ENCODE measurements at regions not wholly inside any gene's neighbourhood (a gene's known extent, or its start where the extent isn't known, plus 50 kb on each side); places are given as distances from the start of the nearest gene placed in this dataset.

DNA sequence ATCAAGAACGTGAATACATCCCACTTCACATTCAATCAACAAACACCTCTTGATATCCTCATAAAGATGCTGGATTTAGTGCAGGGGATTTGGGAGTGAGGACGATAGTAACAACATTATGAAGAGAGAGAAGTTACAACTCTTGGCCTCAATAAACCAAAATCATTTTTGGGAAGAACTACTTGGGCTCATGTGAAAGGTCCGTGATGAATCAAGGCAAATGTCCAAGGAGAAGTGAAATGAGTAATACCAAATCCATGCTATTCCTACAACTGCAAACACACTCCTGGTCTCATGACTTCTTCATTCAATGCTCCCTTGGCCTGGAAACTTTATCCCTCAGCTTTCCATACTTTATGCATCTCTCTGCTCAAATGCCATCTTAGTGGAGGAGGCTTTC lies 162.0 kb upstream of the LMNTD1 start:
- no peak for DNase-seq

- no peak for DNase-seq
Measured at GRCh38 chr12:25716842-25717241, 163.8 kb upstream of the LMNTD1 start.

- DNase-seq, result no peak
Measured at GRCh38 chr12:25717552-25717951, 164.5 kb upstream of the LMNTD1 start.

DNA sequence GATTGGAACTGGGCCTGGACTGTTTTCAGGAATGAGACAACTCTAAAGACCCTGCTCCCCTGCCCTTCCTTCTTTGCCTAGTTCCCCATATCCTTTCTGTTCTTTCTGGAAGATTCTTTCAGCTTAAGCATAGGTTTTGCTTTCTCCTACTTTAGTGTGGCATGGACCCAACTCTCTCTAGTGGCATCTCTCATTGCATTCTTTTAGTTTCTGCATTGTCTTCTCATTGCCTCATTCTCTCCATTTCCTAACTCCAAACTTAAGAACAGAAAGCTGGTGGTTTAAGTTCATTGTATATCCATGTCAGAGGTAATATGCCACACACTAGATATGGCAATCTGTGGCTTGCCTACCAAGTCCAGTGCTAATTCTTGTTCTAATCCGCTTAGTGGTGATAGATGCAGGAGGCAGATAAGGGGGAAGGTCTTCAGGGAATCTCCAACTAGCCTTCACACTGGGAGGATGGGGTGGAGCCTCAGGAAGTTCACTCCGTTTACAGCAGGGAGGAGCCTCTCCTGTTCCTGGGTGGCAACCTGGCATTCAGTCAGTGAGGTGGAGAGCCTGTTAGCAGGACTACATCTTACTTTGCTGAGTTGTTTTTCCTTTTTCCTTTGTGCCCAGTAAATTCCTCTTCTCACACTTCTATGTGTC lies 165.1 kb upstream of the LMNTD1 start:
- no peak for DNase-seq

- no peak for DNase-seq
Measured at GRCh38 chr12:25719505-25719904, 166.4 kb upstream of the LMNTD1 start.

DNA sequence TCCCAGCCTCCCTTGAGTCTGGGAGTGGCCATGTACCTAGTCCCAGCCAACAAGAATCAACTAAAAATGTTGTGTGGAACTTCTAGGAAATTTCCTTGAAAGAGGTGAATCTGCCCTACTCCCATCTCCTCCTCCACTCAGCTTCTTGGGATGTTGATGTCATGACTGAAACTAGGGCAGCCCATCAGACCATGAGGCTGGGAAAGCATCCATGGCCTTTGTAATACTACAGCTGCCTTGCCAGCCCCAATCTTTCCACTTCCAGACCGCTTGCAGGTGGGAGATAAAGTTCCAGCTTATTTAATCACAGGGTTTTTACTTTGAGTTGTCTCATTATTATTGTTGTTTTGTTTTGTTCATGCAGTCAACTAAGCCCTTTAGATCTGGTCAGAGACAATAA lies 170.3 kb upstream of the LMNTD1 start:
- DNase-seq, result no peak

DNA sequence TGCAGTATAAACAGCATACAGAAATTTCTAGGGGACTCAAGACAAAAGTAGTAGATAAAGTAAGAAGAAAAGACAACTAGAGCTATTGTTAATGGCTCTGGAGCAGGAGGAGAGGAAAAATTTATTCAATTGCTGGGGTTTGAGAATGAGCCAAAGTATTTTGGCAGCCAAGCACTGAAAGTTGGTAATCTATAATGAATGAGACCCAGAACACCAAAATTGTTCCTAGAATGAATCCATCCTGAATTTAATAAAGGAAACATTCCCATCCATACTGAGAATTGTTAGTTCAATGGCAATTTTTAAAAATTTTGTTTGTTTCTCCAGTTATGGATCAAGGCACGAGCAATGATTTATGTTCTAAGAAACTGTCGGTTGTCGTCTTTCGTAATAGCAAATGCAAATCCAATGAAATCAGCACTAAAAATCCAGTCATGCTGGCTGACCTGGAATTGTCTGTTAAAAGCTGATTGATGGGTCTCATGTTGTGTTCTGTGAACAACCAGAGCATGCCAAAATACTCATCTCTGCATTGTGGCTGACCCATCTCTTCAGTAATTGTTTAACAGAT lies 170.9 kb upstream of the LMNTD1 start:
- DNase-seq, result no peak

GRCh38 chr12:25725470-25725869 lies 172.4 kb upstream of the LMNTD1 start:
- no peak for DNase-seq

DNA sequence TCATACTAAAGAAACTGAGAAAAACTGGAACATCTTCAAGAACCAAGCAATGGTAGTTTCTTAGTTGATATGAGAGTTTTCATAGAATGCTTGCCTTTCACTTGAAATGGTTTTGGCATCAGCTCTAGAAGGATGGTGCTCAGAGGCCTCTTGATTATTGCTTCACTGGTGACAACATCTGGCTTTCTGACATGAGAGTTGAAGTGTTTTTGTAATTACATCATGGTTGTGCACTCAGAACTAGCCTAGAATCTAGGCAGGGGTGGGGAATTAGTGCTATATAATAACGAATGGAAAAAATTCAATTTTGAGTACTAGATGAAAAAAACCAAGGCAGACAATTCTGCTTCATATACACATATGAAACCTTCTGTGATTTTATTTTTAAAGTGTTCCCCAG lies 172.8 kb upstream of the LMNTD1 start:
- DNase-seq, result no peak

DNA sequence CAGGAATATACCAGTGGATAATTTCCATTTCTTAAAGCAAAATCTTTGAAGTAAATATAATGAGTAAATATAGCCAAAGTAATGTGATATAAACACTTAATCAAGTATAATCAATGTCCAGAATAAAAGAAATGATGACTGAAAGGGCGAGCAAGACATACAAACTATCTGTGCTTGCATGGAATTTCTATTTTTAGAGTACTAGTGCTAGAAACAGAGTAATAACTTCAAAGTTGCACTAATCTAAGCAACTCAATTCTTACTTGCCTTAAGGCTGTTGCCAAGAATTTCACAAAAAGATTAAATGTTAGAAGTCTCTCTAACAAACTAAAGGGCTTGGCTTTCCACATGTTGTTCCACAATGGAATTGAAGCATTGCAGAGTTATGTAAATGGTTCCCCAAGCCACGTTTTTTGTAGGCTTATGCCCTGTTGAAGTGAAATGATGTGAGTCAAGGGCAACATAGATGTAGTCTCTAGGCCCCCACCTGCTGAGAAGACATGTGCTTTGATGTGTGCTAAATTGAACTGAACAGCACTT lies 175.0 kb upstream of the LMNTD1 start:
- DNase-seq, result no peak

GRCh38 chr12:25730489-25731349 lies 177.6 kb upstream of the LMNTD1 start:
- no peak for DNase-seq

GRCh38 chr12:25733541-25733940 lies 180.5 kb upstream of the LMNTD1 start:
- DNase-seq, result no peak

GRCh38 chr12:25734529-25735180 lies 181.6 kb upstream of the LMNTD1 start:
- no peak for DNase-seq

DNA sequence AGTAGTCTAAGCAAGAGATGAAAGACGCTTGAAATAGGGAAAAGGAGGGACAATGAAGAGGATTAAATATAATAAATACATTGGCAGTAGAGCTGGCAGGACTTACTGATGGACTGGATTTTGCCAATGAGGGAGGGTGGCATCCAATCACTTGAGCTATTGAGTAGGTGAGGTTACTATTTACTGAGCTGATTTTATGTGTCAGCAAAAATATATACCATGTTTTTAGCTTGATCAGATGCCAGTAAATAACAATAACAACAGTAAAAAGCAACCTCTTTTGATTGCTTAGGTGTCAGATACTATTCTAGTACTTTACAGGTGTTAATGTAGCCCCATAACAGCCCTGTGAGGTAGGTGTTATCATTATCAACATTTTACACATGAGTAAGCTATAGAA lies 187.5 kb upstream of the LMNTD1 start:
- DNase-seq, result no peak

GRCh38 chr12:25741917-25742316 lies 188.8 kb upstream of the LMNTD1 start:
- no peak for DNase-seq

DNA sequence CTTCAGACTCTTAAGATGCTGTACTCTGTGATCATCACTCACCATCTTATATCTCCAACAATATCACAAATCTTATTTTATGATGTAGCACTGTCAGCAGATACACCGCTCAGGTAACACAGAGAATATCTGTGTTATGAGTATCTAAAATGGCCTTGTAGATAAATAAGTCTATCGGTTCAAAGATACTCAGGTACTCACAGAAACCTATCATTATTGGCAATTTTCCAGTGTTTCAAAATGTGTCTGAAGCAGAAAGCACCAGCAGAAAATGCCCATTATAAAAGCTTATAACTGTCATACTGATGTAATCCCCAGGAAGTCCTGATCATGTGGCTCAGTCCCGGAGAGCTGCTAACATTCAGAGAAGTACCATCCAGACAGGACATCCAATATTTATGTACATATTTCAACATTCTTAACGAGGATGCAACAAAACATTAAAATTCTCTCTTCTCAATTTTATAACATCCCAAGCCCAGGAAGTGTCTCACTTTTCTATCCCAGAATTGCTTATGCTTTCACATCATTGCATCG lies 190.7 kb upstream of the LMNTD1 start:
- no peak for DNase-seq

- DNase-seq, result no peak
Measured at GRCh38 chr12:25744313-25744712, 191.2 kb upstream of the LMNTD1 start.

DNA sequence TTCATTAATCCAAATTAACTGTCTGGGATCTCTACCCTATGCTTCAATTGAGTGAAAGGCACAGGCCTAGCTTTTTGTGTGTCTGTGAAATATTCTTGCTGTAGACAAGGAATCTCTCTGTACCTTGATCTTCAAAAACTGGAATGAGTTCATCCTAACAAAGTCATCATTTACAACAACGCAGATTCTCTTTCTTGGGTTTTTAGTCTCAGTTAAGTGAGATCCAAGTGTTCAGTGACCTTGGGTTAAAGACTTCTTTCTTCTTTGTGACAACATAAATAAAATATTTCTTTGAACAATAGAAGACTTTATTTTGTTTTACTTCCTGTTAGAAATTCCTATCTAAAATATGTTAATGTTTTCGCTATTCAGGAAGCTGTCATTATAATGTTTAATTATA lies 192.2 kb upstream of the LMNTD1 start:
- no peak for DNase-seq

- no peak for DNase-seq
Measured at GRCh38 chr12:25746131-25746530, 193.0 kb upstream of the LMNTD1 start.

- DNase-seq, result no peak
Measured at GRCh38 chr12:25752710-25753309, 199.7 kb upstream of the LMNTD1 start.

DNA sequence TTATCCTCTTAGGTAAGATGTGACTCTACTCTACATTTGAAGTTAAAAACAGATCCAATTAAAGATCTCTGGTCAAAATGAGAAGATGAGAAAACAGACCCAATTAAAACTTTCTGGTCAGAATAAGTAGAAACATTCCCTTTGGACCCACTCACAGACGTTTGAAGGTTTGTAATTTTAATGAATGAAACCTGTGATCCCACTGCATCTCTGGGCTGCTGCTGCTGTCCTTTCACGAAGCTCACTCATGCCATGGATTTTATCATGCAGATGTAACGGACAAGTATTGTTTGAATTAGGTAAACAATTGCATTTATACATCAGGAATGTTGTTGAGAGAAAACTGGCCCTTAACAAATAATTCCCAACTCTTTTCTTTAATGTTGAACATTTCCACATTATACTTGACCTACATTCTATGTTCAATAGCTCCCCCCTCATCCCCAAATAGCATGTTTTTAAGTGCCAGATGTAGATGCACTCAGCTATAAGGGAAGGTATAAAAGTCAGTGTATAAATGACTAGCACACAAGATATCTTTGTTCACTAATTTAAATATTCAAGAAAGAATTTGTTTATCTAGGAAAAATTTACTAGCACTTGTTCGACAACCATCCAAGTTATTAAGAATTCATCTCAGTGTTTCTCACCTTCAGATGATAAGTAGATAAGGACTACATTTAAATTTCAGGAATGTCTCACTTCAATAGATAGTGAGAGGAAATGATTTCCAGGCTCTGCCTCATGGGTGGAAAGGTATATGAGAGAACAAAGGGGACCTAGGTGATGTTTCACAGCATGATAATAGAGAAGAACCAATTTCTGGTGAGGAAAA lies 202.3 kb upstream of the LMNTD1 start:
- no peak for DNase-seq

DNA sequence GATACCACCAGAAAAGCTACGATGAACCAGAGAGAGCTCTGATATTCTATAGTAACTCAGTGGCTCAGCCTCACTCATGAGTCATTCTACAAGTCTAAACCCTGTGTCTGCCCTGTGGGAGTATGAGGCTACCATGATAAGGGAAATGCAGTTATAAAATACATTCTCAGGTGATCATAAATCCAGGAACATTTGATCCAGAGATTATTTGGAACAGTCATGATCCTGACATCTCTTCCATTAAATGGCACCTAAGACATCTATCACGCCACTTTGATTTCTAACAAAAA lies 202.6 kb upstream of the RASSF8 start:
- no peak for DNase-seq

Measured in NCI-H2081 treated with DMSO at 0.1 percent for 48 hours (cell line).